ELF-1 (cell line): ENCODE measurements at regions not wholly inside any gene's neighbourhood (a gene's known extent, or its start where the extent isn't known, plus 50 kb on each side); places are given as distances from the start of the nearest gene placed in this dataset.
"Not testable (repeated sequence)": the region's sequence is repeated elsewhere in the genome, so short reads cannot be mapped to it uniquely, and the experiment has no call there.

Experiments
- DNase-seq: peaks from one replicate; pipeline ENCODE4 v3.0.0-alpha.2; 2016; ENCODE audit warnings: low read depth, low spot score

DNA sequence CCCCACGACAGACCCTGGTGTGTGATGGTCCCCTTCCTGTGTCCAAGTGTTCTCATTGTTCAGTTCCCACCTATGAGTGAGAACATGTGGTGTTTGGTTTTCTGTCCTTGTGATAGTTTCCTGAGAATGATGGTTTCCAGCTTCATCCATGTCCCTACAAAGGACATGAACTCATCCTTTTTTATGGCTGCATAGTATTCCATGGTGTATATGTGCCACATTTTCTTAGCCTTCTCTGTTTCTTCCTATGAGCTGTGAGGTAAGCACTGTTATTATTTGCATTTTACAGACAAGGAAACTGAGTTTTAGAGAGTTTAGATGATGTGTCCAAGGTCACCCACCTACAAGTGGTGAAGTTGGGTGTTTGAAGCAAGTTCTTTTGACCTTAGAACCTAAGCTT, 51.1 kb upstream of the BNC1 start:
- DNase-seq, result not testable (repeated sequence)

DNA sequence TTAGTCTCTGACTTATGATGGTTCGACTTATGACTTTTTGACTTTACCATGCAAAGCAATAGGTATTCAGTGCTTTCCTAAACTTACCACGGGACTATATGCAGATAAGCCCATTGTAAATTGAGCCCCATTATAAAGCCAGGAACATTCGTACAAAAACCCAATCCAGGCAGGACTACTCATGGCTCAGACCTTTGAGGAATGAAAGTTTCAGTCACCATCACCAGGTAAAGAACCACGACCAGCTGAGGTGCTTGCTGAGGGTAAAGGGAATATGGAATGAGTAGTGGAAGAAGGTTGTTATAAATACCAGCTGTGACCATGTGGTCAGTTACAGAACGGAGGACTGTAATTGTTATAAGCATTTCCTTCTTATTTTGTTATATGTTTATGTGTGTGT, 54.9 kb upstream of the BNC1 start:
- DNase-seq, result no peak

DNA sequence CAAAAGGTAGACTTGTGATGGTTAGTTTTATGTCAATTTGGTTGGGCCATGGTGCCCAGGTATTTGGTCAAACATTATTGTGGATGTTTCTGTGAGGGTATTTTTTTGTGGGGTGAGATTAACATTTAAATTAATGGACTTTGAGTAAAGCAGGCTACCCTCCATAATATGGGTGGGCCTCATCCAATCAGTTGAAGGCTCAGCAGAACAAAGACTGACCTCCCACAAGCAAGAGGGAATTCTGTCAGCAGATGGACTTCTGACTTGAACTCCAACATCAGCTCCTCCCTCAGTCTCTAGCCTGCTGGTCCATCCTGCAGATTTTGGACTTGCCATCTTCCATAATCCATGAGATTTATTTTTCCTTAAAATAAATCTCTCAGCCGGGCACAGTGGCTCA, 55.6 kb upstream of the BNC1 start:
- DNase-seq, result no peak

DNA sequence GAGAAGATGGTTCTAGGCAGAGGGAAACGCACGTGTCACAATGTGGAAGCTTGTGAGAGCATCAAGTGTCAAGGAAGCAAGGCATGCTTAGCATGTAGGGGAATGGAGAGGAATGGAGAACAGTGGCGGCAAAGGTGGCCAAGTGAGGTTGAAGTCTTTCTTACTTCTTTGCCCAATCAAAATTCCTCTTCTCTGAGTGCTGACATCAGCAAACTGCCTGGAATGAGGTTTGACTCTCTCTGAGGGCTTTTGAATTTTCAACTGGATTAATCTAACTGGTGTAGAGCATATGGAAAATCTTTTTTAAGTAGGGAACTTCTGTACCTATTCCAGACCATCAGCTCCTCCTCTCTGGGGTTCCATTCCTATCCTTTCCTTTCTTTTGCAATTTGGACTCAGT, 61.9 kb upstream of the BNC1 start:
- no peak for DNase-seq

DNA sequence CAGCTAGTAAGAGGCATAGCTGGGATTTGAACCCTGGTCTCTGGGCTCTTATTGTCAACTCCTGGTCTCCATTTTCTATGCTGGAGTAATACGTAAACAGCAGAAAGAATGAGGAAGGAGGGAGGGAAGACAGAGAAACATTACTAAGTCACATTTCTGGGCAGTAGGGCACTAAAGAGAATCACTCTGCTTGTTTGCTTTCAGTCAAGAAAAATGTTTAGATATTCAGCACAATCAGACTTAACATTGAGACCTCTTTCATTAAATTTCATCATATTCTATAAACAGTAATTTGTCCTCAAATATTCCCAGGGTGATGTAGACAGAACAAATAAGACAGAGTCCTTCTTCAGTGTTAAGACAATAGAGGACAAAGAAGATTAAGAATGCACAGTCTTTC, 67.7 kb upstream of the BNC1 start:
- DNase-seq, result no peak

DNA sequence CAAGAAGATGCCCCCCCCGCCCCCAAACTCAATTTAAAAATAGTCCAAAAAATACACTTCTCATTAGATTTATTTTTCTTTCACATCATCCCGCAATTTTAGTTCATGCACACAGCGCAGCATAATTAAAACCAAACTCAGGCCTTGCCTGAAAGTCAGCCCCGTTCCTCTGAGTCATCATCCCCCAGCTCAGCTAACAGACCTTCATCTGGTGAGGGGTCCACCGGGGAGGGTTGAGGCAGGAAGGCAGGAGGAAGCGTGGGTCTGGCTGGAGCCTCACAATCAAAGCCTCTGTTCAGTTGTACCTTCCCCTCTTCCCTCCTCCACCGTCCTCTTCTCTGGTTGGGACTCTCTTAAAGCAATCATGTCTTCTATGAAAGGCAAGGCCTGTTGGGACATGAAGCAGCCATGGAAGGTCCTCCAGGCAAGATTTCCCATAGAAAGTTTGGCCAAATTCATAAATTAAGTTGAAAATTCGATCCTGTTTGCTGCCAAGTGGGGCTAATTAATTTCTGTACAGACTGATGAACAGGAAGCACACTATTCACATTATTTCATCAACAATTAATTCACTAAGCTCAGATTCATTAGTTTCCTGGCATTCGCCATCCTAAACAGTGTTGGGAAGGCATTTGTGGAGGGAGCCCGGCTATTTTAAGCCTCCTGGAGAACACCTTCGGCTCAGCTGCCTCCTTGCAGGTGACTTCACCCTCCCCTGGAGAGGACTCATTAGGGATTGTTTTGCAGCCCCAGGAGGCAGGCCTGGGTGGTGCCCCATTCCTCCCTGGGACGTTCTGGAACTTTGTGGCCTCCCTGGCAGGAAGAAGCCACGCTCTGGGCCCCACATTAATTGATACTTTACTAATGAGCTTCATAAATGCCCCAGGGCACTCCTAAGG, 72.3 kb upstream of the BNC1 start:
- peak; percentile 12 for DNase-seq

DNA sequence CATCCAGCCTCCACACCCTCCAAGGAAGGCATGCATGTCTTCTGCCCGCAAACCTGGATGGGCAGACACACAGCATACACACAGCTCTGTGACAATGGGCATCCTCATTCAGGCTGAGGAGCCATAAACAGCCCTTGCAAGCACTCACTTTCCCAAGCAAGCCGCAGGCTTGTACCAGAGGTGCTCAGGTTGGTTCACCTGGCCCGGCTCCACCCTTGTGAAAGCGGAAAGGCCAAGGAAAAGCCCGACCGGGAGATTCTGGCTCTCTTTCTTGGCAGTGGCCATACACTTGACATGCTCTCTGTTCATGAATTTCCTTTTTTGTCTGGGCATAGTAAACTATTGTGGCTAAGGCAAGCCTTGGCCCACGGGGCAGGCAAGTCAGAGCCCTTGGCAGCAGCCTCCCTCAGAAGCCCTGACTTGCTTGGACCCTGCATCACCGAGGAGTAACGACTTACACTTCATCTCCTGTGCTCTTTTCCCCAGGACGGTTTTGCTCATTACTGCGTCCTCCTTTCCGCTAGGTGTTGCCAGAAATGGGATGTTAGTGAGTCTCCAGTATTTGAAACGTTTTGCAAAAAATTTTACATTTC, 74.6 kb upstream of the BNC1 start:
- no peak for DNase-seq

DNA sequence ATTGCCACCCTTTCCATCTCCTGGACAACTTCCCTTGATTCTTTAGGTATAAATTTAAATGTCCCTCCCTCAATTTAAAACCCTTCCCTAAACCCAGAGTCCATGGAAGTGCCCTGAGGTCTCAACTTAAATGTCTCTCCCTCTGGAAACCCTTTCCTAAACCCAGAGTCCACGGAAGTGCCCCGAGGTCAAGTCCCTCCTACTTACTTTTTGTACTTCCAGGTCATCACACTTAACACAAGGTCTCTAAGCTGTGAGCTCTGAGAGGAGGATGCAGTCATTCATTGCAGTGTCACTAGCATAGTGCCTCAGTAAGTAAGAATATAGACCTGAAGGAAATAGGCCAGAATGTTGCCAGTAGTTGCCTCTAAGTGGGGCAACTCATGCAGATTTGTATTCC, 78.2 kb upstream of the BNC1 start:
- DNase-seq, result no peak

DNA sequence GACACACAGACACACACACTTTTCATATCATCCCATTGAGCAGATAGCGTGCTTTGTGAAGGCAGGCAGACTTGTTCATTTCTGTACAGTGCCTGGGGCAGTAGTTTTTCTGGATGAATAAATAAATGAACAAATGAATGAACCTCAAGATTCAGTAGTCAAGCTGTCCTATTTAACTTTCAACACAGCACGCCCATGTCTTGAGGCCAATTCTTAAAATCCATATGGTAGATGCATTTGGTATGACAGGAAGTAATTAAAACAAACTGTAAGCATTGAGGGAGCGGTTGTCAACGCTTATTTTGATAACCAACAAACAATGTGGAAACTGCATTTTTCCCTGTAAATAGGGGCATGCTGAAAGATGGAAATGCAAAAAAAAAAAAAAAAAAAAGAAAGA, 80.0 kb upstream of the BNC1 start:
- no peak for DNase-seq

DNA sequence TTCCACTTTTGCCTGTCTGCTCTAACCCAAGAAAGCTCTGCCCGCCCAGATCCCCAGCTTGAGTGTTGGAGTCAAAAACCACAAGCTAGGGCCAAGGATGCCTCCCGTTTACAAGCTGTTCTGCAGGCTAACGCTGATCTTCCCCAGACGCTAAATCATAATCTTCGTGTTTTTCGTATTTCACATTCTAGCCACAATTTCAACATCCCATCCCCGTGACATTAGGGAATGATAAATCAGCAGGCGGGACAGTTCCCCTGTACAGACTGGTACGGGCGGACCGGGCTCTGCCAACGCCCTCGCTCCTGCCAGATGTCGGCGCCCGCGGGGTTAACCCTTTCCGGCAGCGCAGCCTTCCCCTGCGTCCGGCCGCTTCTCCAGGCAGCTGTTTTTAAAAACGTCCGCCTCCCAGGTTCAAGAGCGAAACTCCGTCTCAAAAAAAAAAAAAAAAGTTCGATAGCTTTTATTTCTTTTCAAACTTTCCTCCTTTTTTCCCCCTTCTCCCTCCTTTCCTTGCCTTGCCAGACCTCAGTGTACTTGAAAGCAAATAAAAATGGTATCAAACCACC, 81.0 kb upstream of the BNC1 start:
- DNase-seq, result peak; percentile 63

DNA sequence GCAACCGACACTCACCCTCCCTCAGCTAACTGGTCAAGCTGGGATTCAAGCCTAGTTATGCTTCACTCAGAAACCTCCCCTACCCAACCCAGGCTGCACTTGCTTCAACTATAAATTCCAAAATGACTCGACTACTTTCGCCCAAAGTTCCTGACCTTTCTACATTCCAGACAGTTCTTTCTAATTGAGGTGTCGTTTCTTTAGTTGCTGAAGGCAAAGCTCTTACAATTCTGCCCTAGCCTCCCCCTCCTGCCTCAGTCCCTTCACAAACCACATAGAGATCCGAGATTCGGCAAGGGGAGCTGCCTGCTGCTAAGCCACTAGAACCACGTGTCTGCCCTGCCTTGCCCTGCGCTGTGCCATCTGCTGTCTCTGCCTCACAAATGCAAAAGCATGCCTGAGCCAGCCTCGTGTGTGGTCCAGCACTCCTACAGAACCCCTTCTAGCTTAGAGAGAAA, 74.7 kb upstream of the SH3GL3 start:
- peak; percentile 79 for DNase-seq

DNA sequence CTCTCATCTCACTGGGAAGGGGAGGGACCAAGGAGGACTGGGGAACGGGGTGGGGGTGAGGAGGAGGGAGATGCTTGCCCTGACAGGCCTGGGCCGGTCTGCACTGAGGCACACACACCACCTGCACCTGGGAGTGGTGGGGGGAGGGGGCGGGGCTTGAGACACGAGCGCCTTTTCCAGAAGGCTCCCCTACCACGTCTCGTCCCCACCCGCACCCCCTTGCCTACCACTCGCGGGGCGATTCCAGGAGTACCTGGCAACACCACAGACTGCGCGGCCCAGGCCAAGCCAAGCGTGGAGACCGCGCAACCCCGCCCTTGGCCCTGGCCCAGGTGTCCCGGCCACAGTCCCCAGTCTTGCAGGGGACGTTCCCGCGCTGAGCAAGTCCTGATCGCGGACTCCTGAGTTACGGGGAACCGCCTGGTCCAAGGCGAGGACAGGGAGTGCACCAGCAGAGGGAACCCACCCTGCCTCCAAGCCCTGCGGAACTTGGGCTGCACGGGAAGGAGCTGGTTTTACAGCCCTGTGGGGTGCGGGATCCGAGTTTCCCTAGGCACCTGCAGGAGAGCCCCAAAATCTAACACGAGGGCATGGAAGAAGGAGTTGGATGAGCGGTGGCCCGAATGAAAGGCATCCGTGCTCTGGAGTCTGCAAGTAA, 68.1 kb upstream of the SH3GL3 start:
- DNase-seq, result no peak

DNA sequence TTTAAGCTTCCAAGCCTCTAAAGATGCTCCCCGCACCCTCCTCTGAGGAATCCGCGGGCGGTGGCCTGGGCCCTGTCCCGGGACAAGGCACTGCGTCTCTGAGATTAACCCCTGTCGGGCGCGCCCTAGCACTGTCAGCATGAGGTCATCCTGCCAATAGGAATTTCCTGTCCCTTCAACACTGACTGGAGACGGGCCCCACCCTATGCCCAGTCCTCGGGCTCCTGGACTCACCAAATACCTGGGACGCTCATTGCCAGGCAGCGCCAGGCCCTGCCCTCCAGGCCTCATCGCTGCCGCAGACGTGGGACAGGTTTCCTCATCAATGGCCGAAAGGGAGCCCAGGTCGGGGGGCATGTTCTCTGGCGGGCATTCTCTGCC, 67.6 kb upstream of the SH3GL3 start:
- peak; percentile 21 for DNase-seq

DNA sequence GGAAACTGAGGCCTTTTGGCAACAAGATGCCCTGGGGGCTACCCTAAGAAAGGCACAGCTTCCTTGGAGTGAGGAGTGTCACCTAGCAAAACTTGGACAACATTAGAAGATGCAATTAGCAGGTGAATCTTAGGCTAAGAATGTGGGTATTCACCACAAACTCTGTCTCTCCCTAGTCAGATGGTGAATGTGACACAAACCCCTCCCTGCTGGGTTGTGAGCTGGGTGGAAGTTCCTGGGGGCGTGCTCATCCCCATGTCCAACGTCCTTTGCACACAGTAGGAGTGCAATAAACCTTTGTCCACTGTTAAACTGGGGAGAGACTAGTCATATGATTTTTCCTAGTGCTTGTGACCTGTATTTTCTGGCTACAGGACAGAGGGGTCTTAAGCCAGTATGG, 67.1 kb upstream of the SH3GL3 start:
- no peak for DNase-seq

DNA sequence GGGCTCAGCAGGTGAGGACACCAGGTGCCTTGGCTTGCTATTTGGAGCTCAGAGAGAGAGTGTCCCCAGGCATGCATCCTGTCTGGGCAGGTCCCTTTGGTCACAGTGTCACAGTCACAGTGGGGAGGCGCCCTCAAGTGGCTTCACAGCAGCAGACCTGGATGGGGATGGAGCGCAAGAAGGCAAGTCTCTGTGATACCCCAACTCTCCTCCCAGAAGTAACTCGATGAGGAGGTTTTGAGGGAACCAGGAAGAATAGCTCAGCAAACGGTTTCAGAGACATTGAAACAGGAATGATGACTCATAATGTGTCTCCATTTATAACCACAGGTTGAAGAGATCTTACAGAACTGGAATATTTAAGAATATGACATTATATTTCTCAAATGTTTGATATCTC, 66.5 kb upstream of the SH3GL3 start:
- peak; percentile 59 for DNase-seq

DNA sequence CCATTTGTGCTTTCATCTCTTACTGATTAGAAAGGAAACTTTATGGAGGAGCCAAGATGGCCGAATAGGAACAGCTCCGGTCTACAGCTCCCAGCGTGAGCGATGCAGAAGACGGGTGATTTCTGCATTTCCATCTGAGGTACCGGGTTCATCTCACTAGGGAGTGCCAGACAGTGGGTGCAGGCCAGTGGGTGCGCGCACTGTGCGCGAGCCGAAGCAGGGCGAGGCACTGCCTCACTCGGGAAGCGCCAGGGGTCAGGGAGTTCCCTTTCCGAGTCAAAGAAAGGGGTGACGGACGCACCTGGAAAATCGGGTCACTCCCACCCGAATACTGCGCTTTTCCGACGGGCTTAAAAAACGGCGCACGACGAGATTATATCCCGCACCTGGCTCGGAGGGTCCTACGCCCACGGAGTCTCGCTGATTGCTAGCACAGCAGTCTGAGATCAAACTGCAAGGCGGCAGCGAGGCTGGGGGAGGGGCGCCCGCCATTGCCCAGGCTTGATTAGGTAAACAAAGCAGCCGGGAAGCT, 63.5 kb upstream of the SH3GL3 start:
- peak; percentile 14 for DNase-seq

DNA sequence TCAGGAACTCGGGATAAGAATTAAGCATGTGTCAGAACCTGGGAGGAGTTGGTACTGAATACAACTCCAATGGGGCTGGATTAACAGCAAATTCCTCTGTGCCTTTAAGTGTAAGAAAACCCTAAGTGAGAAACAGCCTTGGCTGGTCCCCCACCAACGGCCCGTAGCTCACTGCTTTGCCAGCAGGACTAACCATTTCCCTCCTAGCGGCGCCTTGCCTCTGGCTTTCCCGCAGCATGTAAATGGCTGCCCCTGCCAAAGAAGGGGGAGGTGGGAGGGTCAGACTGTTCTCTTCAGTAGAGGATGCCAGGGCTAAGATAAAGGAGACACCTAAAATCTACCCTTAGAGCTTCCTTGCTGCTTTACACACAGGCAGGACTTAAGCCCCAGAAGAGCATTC, 51.0 kb upstream of the SH3GL3 start:
- peak; percentile 32 for DNase-seq
